ENCODE measurements at regions not wholly inside any gene's neighbourhood (a gene's known extent, or its start where the extent isn't known, plus 50 kb on each side); places are given as distances from the start of the nearest gene placed in this dataset.
"Not testable (repeated sequence)": the region's sequence is repeated elsewhere in the genome, so short reads cannot be mapped to it uniquely, and the experiment has no call there.

GRCh38 chr2:88396209-88396608 lies 56.3 kb downstream of the FOXI3 start:
- 100% methylated on average over 1 of the region's 4 CpGs for WGBS (ENCODE audit: insufficient coverage)
- no peak for DNase-seq (ENCODE audit: low read depth in 4 of 6, low spot score in 6 of 6)
- no peaks in the 10 kb centered on the region for H3K9me3 ChIP-seq (ENCODE audit: control insufficient read depth, insufficient read depth, low read length)
- H3K4me1 ChIP-seq (ENCODE audit: control insufficient read depth, insufficient read depth, low read length): no peaks in the 10 kb centered on the region
- H3K27me3 ChIP-seq (ENCODE audit: control insufficient read depth, insufficient read depth, low read length): no peaks in the 10 kb centered on the region
- H3K27ac ChIP-seq (ENCODE audit: low read depth, low read length): no peak overlapping the region
- H3K36me3 ChIP-seq (ENCODE audit: control insufficient read depth, insufficient read depth, low read length): no peaks in the 10 kb centered on the region
- H3K4me3 ChIP-seq (ENCODE audit: low read depth, low read length): no peak overlapping the region

GRCh38 chr2:88377641-88377991 lies 74.9 kb downstream of the FOXI3 start:
- DNase-seq (ENCODE audit: low read depth in 4 of 6, low spot score in 6 of 6): peak in 2 of 6 donors; percentile 24 to 26
- Histone ChIP-seq H3K36me3 (ENCODE audit: control insufficient read depth, insufficient read depth, low read length) (no peaks in the 10 kb centered on the region), H3K4me3 (ENCODE audit: low read depth, low read length) (no peak overlapping the region), H3K27me3 (ENCODE audit: control insufficient read depth, insufficient read depth, low read length) (no peaks in the 10 kb centered on the region), H3K27ac (ENCODE audit: low read depth, low read length) (no peak overlapping the region), H3K9me3 (ENCODE audit: control insufficient read depth, insufficient read depth, low read length) (no peaks in the 10 kb centered on the region), H3K4me1 (ENCODE audit: control insufficient read depth, insufficient read depth, low read length) (no peaks in the 10 kb centered on the region)
- WGBS (ENCODE audit: insufficient coverage): 33% methylated on average over 1 of the region's 1 CpG

GRCh38 chr2:88372042-88372441 lies 80.5 kb downstream of the FOXI3 start:
- 100% methylated on average over 1 of the region's 3 CpGs for WGBS (ENCODE audit: insufficient coverage)
- Histone ChIP-seq H3K27me3 (ENCODE audit: control insufficient read depth, insufficient read depth, low read length) (no peaks in the 10 kb centered on the region), H3K27ac (ENCODE audit: low read depth, low read length) (no peak overlapping the region), H3K4me3 (ENCODE audit: low read depth, low read length) (no peak overlapping the region), H3K9me3 (ENCODE audit: control insufficient read depth, insufficient read depth, low read length) (no peaks in the 10 kb centered on the region), H3K4me1 (ENCODE audit: control insufficient read depth, insufficient read depth, low read length) (no peaks in the 10 kb centered on the region), H3K36me3 (ENCODE audit: control insufficient read depth, insufficient read depth, low read length) (no peaks in the 10 kb centered on the region)
- DNase-seq (ENCODE audit: low read depth in 4 of 6, low spot score in 6 of 6): no peak

GRCh38 chr2:88365408-88365807 lies 87.1 kb downstream of the FOXI3 start:
- not testable (repeated sequence) for H3K27ac ChIP-seq (ENCODE audit: low read depth, low read length); H3K9me3 ChIP-seq (ENCODE audit: control insufficient read depth, insufficient read depth, low read length); H3K36me3 ChIP-seq (ENCODE audit: control insufficient read depth, insufficient read depth, low read length); H3K4me3 ChIP-seq (ENCODE audit: low read depth, low read length); H3K27me3 ChIP-seq (ENCODE audit: control insufficient read depth, insufficient read depth, low read length); H3K4me1 ChIP-seq (ENCODE audit: control insufficient read depth, insufficient read depth, low read length); DNase-seq (ENCODE audit: low read depth in 4 of 6, low spot score in 6 of 6)
- 91% methylated on average over 11 of the region's 11 CpGs for WGBS (ENCODE audit: insufficient coverage)

DNA sequence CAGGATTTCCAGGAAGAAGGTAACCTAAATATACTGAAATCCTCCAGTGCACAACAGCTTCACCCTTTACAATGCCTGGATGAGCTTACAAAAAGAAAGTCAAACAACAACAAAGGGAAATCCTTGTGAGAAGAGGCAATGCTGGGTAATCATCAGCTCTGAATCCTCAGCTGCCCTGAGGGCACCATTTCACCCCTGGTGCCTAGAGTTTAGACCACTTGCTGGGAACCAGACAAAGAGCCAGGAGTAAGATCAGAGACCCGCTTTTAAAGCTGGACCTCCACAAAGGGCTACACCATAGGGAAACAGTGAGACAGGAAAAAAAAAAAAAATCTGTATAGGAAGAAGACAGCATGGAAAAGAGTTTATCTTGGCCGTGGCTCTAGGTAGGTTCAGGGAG lies 97.0 kb downstream of the FOXI3 start:
- Histone ChIP-seq H3K9me3 (ENCODE audit: control insufficient read depth, insufficient read depth, low read length) (no peaks in the 10 kb centered on the region), H3K27ac (ENCODE audit: low read depth, low read length) (no peak overlapping the region), H3K27me3 (ENCODE audit: control insufficient read depth, insufficient read depth, low read length) (peaks cover 5% of the 10 kb centered on the region), H3K4me3 (ENCODE audit: low read depth, low read length) (no peak overlapping the region), H3K36me3 (ENCODE audit: control insufficient read depth, insufficient read depth, low read length) (no peaks in the 10 kb centered on the region), H3K4me1 (ENCODE audit: control insufficient read depth, insufficient read depth, low read length) (peaks cover 7% of the 10 kb centered on the region)
- DNase-seq (ENCODE audit: low read depth in 4 of 6, low spot score in 6 of 6): no peak
- 14% methylated on average over 2 of the region's 2 CpGs for WGBS (ENCODE audit: insufficient coverage)

DNA sequence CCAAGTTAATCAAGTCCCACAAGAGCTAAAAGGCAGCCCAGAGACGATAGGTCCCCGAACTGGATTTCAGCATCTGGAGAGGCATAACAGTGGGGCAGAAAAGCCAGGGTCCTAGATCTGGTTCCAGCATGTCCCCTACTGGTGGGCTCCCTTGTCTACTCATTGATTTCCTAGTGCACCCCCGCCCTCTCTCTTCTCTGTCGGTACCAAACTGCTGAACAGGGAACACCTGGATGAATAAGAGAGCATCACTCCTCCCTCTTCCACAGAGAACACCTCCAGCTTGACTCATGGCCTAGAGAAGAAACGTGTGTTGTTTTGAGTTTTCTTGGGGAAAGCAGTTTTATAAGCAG lies 101.3 kb downstream of the FOXI3 start:
- Histone ChIP-seq H3K9me3 (ENCODE audit: control insufficient read depth, insufficient read depth, low read length) (no peaks in the 10 kb centered on the region), H3K27me3 (ENCODE audit: control insufficient read depth, insufficient read depth, low read length) (peaks cover 17% of the 10 kb centered on the region), H3K4me1 (ENCODE audit: control insufficient read depth, insufficient read depth, low read length) (peaks cover 12% of the 10 kb centered on the region), H3K27ac (ENCODE audit: low read depth, low read length) (no peak overlapping the region), H3K36me3 (ENCODE audit: control insufficient read depth, insufficient read depth, low read length) (no peaks in the 10 kb centered on the region), H3K4me3 (ENCODE audit: low read depth, low read length) (no peak overlapping the region)
- 56% methylated on average over 3 of the region's 5 CpGs for WGBS (ENCODE audit: insufficient coverage)
- DNase-seq (ENCODE audit: low read depth in 4 of 6, low spot score in 6 of 6): no peak

DNA sequence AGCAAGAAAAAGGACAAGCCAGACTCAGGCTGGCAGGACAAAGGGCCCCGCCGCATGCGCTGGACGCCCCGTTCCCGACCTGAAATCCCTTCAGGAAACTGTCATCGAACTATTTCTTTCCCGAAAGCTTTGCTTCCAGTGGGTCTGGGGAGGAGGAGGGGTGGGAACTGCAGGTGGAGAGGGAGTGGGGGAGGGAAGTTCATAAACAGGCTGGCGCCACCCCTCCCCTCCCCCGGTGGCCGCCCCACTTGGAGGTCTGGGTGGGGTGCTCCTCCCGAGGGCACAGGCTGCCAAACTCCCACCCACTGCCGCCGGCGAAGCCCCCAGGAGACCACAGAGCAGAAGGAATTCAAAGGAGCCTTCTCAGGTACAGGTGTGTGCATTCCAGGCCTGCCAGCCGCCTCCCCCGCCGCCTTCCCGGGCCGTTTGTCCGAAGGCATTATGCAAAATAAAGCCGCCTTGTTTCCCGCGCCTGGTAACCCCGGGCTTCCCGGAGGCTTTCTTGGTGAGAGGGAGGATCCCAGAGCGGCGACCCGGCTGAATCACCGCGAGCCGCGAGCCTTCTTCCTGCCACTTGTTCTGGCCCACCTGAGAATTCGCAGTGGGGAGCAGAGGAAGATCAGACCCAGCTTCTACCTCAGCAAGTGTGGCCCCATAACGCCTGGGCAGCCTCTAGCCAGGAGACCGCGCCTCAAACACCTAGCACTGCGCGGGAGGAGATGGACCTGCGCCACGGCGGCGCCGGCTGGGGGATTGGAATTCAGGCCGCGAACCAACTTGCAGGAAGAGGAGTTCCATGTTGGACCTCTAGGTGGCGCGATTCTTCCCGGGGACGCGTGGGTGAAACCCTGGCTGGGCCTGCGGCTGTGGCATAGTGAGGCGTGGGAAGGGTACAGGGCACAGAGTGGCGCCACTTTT lies 101.9 kb downstream of the FOXI3 start:
- 6% methylated on average over 47 of the region's 54 CpGs for WGBS (ENCODE audit: insufficient coverage)
- Histone ChIP-seq H3K27me3 (ENCODE audit: control insufficient read depth, insufficient read depth, low read length) (peaks cover 17% of the 10 kb centered on the region), H3K4me1 (ENCODE audit: control insufficient read depth, insufficient read depth, low read length) (peaks cover 12% of the 10 kb centered on the region), H3K27ac (ENCODE audit: low read depth, low read length) (no peak overlapping the region), H3K4me3 (ENCODE audit: low read depth, low read length) (no peak overlapping the region), H3K9me3 (ENCODE audit: control insufficient read depth, insufficient read depth, low read length) (no peaks in the 10 kb centered on the region), H3K36me3 (ENCODE audit: control insufficient read depth, insufficient read depth, low read length) (no peaks in the 10 kb centered on the region)
- peak in 2 of 6 donors; percentile 34 to 41 for DNase-seq (ENCODE audit: low read depth in 4 of 6, low spot score in 6 of 6)

DNA sequence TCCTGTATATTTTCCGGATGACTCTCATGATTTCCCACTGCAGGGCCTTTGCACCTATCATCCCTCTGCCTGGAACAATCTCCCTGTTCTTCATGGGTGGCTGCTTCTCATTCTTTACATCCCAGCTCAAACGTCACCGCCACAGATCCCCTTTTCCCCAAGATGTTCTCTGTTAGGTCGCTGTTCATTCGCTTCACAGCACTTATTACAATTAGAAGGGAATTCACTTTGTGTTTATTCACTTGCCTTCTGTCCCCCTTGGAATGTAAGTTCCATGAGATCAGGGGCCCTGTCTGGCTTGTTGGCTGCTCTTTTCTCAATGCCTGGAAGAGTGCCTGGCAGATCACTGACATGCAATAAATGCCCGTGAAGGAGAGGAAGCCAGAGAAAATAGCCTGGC lies 106.7 kb downstream of the FOXI3 start:
- 34% methylated on average over 3 of the region's 6 CpGs for WGBS (ENCODE audit: insufficient coverage)
- H3K27ac ChIP-seq (ENCODE audit: low read depth, low read length): no peak overlapping the region
- peaks cover 15% of the 10 kb centered on the region for H3K27me3 ChIP-seq (ENCODE audit: control insufficient read depth, insufficient read depth, low read length)
- peaks cover 9% of the 10 kb centered on the region for H3K4me1 ChIP-seq (ENCODE audit: control insufficient read depth, insufficient read depth, low read length)
- no peak overlapping the region for H3K4me3 ChIP-seq (ENCODE audit: low read depth, low read length)
- no peaks in the 10 kb centered on the region for H3K36me3 ChIP-seq (ENCODE audit: control insufficient read depth, insufficient read depth, low read length)
- H3K9me3 ChIP-seq (ENCODE audit: control insufficient read depth, insufficient read depth, low read length): no peaks in the 10 kb centered on the region
- DNase-seq (ENCODE audit: low read depth in 4 of 6, low spot score in 6 of 6): peak in 1 of 6 donors; percentile 35

- Histone ChIP-seq H3K27me3 (ENCODE audit: control insufficient read depth, insufficient read depth, low read length) (no peaks in the 10 kb centered on the region), H3K4me1 (ENCODE audit: control insufficient read depth, insufficient read depth, low read length) (no peaks in the 10 kb centered on the region), H3K4me3 (ENCODE audit: low read depth, low read length) (no peak overlapping the region), H3K27ac (ENCODE audit: low read depth, low read length) (no peak overlapping the region), H3K36me3 (ENCODE audit: control insufficient read depth, insufficient read depth, low read length) (no peaks in the 10 kb centered on the region), H3K9me3 (ENCODE audit: control insufficient read depth, insufficient read depth, low read length) (no peaks in the 10 kb centered on the region)
- WGBS (ENCODE audit: insufficient coverage): 73% methylated on average over 4 of the region's 4 CpGs
- DNase-seq (ENCODE audit: low read depth in 4 of 6, low spot score in 6 of 6): no peak
These were observed 109.7 kb downstream of the FOXI3 start for GRCh38 chr2:88342749-88343148.

GRCh38 chr2:88334418-88334817 lies 118.1 kb downstream of the FOXI3 start:
- DNase-seq (ENCODE audit: low read depth in 4 of 6, low spot score in 6 of 6): no peak
- Histone ChIP-seq H3K36me3 (ENCODE audit: control insufficient read depth, insufficient read depth, low read length) (no peaks in the 10 kb centered on the region), H3K4me1 (ENCODE audit: control insufficient read depth, insufficient read depth, low read length) (no peaks in the 10 kb centered on the region), H3K27me3 (ENCODE audit: control insufficient read depth, insufficient read depth, low read length) (no peaks in the 10 kb centered on the region), H3K9me3 (ENCODE audit: control insufficient read depth, insufficient read depth, low read length) (no peaks in the 10 kb centered on the region), H3K27ac (ENCODE audit: low read depth, low read length) (no peak overlapping the region), H3K4me3 (ENCODE audit: low read depth, low read length) (no peak overlapping the region)
- 94% methylated on average over 3 of the region's 3 CpGs for WGBS (ENCODE audit: insufficient coverage)

Data from spinal cord (tissue), 9 donors.